B cell (primary cell): ENCODE measurements at regions not wholly inside any gene's neighbourhood (a gene's known extent, or its start where the extent isn't known, plus 50 kb on each side); places are given as distances from the start of the nearest gene placed in this dataset.

Experiments
- ATAC-seq: fragments of 200-7000 bp; cut with Tn5 transposase; one replicate; pipeline ENCODE4 v1.10.0; 2021; ENCODE audit warnings: low read depth, mild to moderate bottlenecking, moderate number of reproducible peaks, moderate library complexity
- CTCF ChIA-PET: fragments of 350-600 bp; sonication (Branson Sonifier 250); formaldehyde crosslinking; loops from one replicate; lab custom pipeline; 2021; ENCODE audit warnings: antibody characterized with exemption, inconsistent platforms; lab: Charles Lee
- POLR2A ChIA-PET: fragments of 350-600 bp; sonication (Branson Sonifier 250); formaldehyde crosslinking; loops from one replicate; lab custom pipeline; 2021; ENCODE audit warnings: antibody characterized with exemption; lab: Charles Lee
- DNase-seq: peaks from one replicate; pipeline ENCODE4 v3.0.0; 2013
- H2AFZ ChIP-seq: 2 replicates; pipeline ENCODE4 v1.6.1; 2012; ENCODE audit warnings: mild to moderate bottlenecking, low read depth, low read length; ENCODE audit not compliant: insufficient read depth, poor library complexity, severe bottlenecking
- H3K27ac ChIP-seq, 2 donors: 1 replicate in 1 of 2; 2 replicates in 1 of 2; pipeline ENCODE4 v1.5.1; 2012 to 2013; ENCODE audit warnings: low read length in 2 of 2, mild to moderate bottlenecking in 2 of 2, moderate library complexity in 1 of 2
- H3K27me3 ChIP-seq, 4 experiments: fragments of 200-600 bp in 1 of 4; sonication (generic) in 1 of 4; replicated peaks in 1 of 4; 1 replicate in 2 of 4; 2 replicates in 2 of 4; pipeline versions ENCODE4 v1.6.1 to v1.7.0; 2013 to 2016; ENCODE audit warnings: low read length in 3 of 4, mild to moderate bottlenecking in 2 of 4, mixed read lengths in 1 of 4, moderate library complexity in 1 of 4; ENCODE audit not compliant: insufficient read depth in 4 of 4, control insufficient read depth in 3 of 4; ENCODE audit errors: control extremely low read depth in 1 of 4
- H3K36me3 ChIP-seq, 2 experiments: replicated peaks in 1 of 2; 1 replicate in 1 of 2; 2 replicates in 1 of 2; pipeline versions ENCODE4 v1.6.1 to v1.7.1; 2013; ENCODE audit warnings: low read length in 1 of 2; ENCODE audit not compliant: insufficient read depth in 2 of 2, control insufficient read depth in 1 of 2; ENCODE audit errors: control extremely low read depth in 1 of 2, extremely low read depth in 1 of 2
- H3K4me1 ChIP-seq, 2 donors: fragments of 200-600 bp in 1 of 2; sonication (generic) in 1 of 2; 1 replicate in 1 of 2; 2 replicates in 1 of 2; pipeline versions ENCODE4 v1.5.1 to v1.6.1; 2013 to 2017; ENCODE audit warnings: low read length in 2 of 2; ENCODE audit not compliant: control insufficient read depth in 2 of 2, insufficient read depth in 2 of 2
- H3K4me2 ChIP-seq: replicated peaks from 2 replicates; pipeline ENCODE3; 2012; ENCODE audit warnings: mild to moderate bottlenecking, low read depth, low read length; ENCODE audit not compliant: poor library complexity, severe bottlenecking
- H3K4me3 ChIP-seq, 5 experiments: fragments of 200-600 bp in 1 of 5; sonication (generic) in 1 of 5; 1 replicate in 3 of 5; 2 replicates in 2 of 5; pipeline versions ENCODE4 v1.5.1 to v1.7.0; 2011 to 2016; ENCODE audit warnings: low read length in 4 of 5, mild to moderate bottlenecking in 4 of 5, low read depth in 2 of 5, control low read depth in 1 of 5, moderate library complexity in 1 of 5; ENCODE audit not compliant: insufficient read depth in 1 of 5; ENCODE audit errors: control extremely low read depth in 1 of 5, extremely low read depth in 1 of 5
- H3K79me2 ChIP-seq: fragments of 200-600 bp; sonication (generic); one replicate; pipeline ENCODE4 v1.6.0; 2016; ENCODE audit warnings: low read length; ENCODE audit not compliant: control insufficient read depth, insufficient read depth
- H3K9ac ChIP-seq: fragments of 200-600 bp; sonication (generic); 2 replicates; pipeline ENCODE4 v1.6.1; 2017; ENCODE audit warnings: mild to moderate bottlenecking, low read length, moderate library complexity
- H3K9me3 ChIP-seq, 3 donors: one replicate each; pipeline versions ENCODE4 v1.6.1 to v1.7.1; 2013; ENCODE audit warnings: low read length in 2 of 3; ENCODE audit not compliant: control insufficient read depth in 2 of 3, insufficient read depth in 1 of 3; ENCODE audit errors: control extremely low read depth in 1 of 3
- H4K20me1 ChIP-seq: 2 replicates; pipeline ENCODE4 v1.6.0; 2012; ENCODE audit warnings: mild to moderate bottlenecking, low read length; ENCODE audit not compliant: insufficient read depth, control insufficient read depth, poor library complexity, severe bottlenecking
- H3K27ac Mint-ChIP-seq: one replicate; pipeline ENCODE4 v1.8.0; 2021; ENCODE audit warnings: mixed read lengths
- H3K27me3 Mint-ChIP-seq: one replicate; pipeline ENCODE4 v1.8.0; 2021; ENCODE audit warnings: mixed read lengths
- H3K4me1 Mint-ChIP-seq: one replicate; pipeline ENCODE4 v1.8.0; 2021; ENCODE audit warnings: mixed read lengths
- H3K4me3 Mint-ChIP-seq: one replicate; pipeline ENCODE4 v1.8.0; 2021; ENCODE audit warnings: mixed read lengths
- H3K9me3 Mint-ChIP-seq: one replicate; pipeline ENCODE4 v1.8.0; 2022; ENCODE audit warnings: mixed read lengths; ENCODE audit not compliant: insufficient read depth
- EZH2 ChIP-seq: IDR thresholded peaks from 2 replicates; pipeline ENCODE4 v1.6.1; 2012; ENCODE audit warnings: borderline replicate concordance, low read depth, mild to moderate bottlenecking, moderate library complexity, low read length; ENCODE audit not compliant: insufficient read depth, poor library complexity, severe bottlenecking
- WGBS: methylation state at CpG from one replicate; pipeline ENCODE4 v1.1.5; 2013; ENCODE audit warnings: missing lambda C conversion rate; ENCODE audit not compliant: insufficient coverage; 5-methylcytosine and 5-hydroxymethylcytosine counted together
- intact Hi-C: fragments of 100-400 bp; cut with micrococcal nuclease; formaldehyde crosslinking; loops from one replicate; pipeline ENCODE4 v1.10.0; 2022
- TF ChIP-seq, protein P1 (sequence below): fragments of 200-600 bp; IDR thresholded peaks from one replicate; pipeline ENCODE4 v1.8.0; 2022; ENCODE audit warnings: antibody characterized with exemption, mild to moderate bottlenecking

DNA sequence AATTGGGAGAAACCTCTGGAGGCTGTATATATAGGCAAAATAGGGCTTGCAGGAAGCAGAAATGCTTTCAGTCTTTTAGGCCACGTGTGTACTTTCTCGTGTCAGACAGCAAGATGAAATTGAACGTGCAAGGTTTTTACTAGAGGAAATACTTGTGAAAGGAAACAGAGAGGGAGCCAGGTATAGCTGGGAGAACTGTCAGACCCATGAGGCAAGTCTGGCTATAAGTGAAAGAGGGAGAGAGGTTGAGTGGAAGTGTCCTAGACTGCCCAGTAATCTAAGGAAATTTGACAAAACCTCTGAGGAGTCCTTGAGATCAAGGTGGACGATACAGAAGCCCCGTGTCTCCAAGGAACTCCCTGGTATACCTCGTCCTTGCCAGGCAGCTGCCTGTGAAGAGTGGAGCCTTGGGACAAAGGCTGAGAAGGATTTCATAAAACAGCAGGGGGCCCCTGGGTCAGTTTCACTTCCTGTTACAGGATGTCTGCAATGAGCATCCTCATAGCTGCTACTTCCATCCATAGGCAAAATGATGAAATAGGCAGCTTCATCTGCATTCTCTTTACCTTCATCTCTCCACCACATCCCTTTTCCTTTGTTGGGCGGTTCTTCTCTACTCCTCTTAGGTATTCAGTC is 114.4 kb upstream of the MAP3K7 start:
- H3K27ac Mint-ChIP-seq: no peak overlapping the region
- peak; percentile 43 for ATAC-seq
- CTCF ChIA-PET: no interaction called here

DNA sequence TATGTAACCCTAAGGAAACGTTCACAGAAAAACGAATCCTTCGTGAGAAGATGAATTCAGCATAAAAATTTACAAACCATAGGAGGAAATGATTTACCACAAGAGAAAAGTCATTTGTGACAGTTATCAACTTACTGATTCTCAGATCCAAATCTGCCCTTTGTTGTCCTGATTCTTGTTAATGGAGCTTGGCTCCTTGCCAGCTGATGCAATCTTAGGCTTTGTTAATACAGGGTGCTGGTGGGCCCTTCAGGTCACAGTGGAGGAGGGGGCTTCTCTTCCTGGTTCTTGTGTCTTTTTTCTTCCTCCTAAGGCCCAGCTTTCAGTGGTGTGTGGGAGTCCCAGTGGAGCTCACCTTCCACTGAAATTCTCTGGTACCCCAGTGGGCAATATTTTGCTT is 108.4 kb upstream of the MAP3K7 start:
- peaks cover 0 to 6% (median 0%) of the 10 kb centered on the region in 4 experiments for H3K27me3 ChIP-seq
- no peaks in the 10 kb centered on the region for H3K4me1 ChIP-seq
- no peak overlapping the region for H3K9ac ChIP-seq
- H3K9me3 ChIP-seq: peaks cover 0 to 8% (median 8%) of the 10 kb centered on the region in 3 donors
- ChIA-PET CTCF (no interaction called here), POLR2A (no interaction called here)
- H3K79me2 ChIP-seq: no peaks in the 10 kb centered on the region
- no peak overlapping the region for H3K4me3 Mint-ChIP-seq
- DNase-seq (no peak), ATAC-seq (no peak)
- no peaks in the 10 kb centered on the region for H3K4me1 Mint-ChIP-seq
- no peak overlapping the region for H3K4me3 ChIP-seq
- H3K27ac Mint-ChIP-seq: no peak overlapping the region
- H3K27ac ChIP-seq: no peak overlapping the region
- H3K4me2 ChIP-seq: no peak overlapping the region
- intact Hi-C loops: no loop called here
- TF ChIP-seq EZH2: no peak
- TF ChIP-seq, protein P1, sequence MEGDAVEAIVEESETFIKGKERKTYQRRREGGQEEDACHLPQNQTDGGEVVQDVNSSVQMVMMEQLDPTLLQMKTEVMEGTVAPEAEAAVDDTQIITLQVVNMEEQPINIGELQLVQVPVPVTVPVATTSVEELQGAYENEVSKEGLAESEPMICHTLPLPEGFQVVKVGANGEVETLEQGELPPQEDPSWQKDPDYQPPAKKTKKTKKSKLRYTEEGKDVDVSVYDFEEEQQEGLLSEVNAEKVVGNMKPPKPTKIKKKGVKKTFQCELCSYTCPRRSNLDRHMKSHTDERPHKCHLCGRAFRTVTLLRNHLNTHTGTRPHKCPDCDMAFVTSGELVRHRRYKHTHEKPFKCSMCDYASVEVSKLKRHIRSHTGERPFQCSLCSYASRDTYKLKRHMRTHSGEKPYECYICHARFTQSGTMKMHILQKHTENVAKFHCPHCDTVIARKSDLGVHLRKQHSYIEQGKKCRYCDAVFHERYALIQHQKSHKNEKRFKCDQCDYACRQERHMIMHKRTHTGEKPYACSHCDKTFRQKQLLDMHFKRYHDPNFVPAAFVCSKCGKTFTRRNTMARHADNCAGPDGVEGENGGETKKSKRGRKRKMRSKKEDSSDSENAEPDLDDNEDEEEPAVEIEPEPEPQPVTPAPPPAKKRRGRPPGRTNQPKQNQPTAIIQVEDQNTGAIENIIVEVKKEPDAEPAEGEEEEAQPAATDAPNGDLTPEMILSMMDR: no peak
- no CpG with 5 or more reads among the region's 3 CpGs for WGBS
- peaks cover 29% of the 10 kb centered on the region for H3K27me3 Mint-ChIP-seq
- H4K20me1 ChIP-seq: no peaks in the 10 kb centered on the region
- H3K9me3 Mint-ChIP-seq: peaks cover 3% of the 10 kb centered on the region
- no peak overlapping the region for H2AFZ ChIP-seq
- H3K36me3 ChIP-seq: no peaks in the 10 kb centered on the region

More for the DNA sequence above, 114.4 kb upstream of the MAP3K7 start:
- Histone ChIP-seq H2AFZ (no peak overlapping the region), H3K27ac (no peak overlapping the region), H3K36me3 (no peaks in the 10 kb centered on the region), H3K4me3 (no peak overlapping the region), H3K9ac (no peak overlapping the region), H3K79me2 (no peaks in the 10 kb centered on the region), H3K4me1 (no peaks in the 10 kb centered on the region), H3K27me3 (no peaks in the 10 kb centered on the region), H3K4me2 (no peak overlapping the region), H4K20me1 (no peaks in the 10 kb centered on the region), H3K9me3 (peaks cover 0 to 1% (median 0%) of the 10 kb centered on the region in 3 donors)
- TF ChIP-seq EZH2: no peak
- TF ChIP-seq, protein P1: no peak
- DNase-seq: peak; percentile 40
- intact Hi-C loops: no loop called here
- H3K27me3 Mint-ChIP-seq: peaks cover 3% of the 10 kb centered on the region
- peaks cover 4% of the 10 kb centered on the region for H3K4me1 Mint-ChIP-seq
- no peak overlapping the region for H3K4me3 Mint-ChIP-seq
- no peaks in the 10 kb centered on the region for H3K9me3 Mint-ChIP-seq
- WGBS: 34% methylated on average over 7 of the region's 7 CpGs
- POLR2A ChIA-PET: no interaction called here
